Activated CD4-positive, CD25-positive, alpha-beta regulatory T cell treated with anti-CD3 and anti-CD28 coated beads, Interleukin-2, amount 50 U/mL, for 24 hours (primary cell): ENCODE measurements at regions not wholly inside any gene's neighbourhood (a gene's known extent, or its start where the extent isn't known, plus 50 kb on each side); places are given as distances from the start of the nearest gene placed in this dataset.

Experiments
- ATAC-seq, 2 donors: fragments of 150-1000 bp; cut with Tn5 transposase; one replicate each; pipeline ENCODE4 v1.10.0; 2021; ENCODE audit warnings: mild to moderate bottlenecking in 1 of 2, moderate library complexity in 1 of 2

DNA sequence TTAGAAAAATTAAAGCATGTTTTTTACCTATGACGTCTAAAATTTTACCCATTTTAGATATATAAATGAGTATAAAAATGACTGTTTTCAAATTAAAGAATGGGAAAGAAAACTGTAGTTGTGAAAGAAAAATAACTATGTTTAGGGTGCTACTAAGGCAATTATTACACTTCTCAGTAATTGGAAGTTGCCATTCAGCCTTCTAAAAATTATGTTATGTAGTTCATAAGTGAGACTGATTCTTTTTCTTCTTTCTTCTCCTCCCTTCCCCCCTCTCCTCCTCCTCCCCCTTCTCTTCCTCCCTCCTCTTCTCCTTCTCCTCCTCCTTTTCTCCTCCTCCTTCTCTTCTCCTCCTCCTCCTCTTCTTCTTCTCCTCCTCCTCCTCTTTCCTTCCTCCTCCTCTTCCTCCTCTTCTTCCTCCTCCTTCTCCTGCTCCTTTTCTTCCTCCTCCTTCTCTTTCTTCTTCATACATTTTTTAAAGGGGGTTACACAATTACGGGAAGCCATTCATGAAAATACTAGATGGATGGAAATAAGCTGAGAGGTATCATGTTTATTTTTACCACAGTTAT, 223.6 kb downstream of the CETN3 start:
- no peak for ATAC-seq

DNA sequence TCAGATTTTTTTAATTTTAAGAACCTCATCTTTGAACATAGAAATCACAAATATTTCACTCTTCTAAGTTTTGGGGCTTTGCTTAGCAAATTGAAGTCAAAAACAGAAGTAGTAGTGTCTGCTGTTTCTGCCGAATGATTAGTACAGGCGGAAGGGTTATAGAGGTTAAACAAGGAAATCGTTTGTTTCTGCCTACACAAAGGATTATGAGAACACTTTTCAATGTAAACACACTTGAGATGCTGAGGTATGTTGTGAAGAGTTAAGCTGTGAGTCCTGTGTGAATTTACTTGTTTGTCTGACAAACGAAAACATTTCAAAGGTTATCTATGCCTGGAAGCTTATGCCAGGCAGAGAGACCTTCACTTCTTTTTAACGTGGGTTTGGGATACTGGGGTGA, 224.8 kb downstream of the CETN3 start:
- ATAC-seq: no peak

DNA sequence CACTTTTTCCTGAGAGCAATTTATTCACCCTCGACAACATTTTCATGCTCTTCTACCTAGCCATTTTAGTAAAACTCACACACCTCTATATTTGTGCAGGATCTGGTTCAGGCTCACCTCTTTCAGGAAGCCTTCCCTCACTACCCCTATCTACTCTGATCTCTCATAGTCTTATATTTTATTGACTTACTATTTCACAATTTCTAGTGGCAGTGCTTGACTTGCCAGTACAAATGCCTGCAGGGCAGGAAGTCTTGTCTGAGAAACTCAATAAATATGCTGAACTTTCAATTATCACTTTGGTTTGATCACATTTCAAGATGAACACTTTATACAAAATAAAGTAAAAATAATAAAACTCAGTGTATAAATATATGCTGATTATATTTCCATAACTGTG, 226.8 kb downstream of the CETN3 start:
- no peak for ATAC-seq

DNA sequence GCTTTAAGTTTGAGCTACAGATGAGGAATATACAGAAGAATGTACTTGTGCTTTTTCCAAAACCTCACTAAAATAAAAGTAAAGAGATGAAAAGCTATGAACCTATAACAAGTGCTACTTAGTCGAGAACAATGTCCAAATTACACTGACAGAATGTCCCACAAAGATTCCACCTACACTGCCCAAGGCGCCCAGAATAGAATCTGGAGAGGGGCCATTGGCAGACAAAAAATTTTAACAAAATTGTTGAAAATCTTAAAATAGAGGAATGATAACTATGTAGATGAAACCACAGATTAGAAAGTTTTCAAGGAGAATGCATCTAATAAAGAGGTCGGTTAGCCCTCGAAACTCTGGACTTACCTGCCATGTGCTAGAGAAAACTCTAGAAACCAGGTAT, 235.3 kb downstream of the CETN3 start:
- ATAC-seq: no peak

DNA sequence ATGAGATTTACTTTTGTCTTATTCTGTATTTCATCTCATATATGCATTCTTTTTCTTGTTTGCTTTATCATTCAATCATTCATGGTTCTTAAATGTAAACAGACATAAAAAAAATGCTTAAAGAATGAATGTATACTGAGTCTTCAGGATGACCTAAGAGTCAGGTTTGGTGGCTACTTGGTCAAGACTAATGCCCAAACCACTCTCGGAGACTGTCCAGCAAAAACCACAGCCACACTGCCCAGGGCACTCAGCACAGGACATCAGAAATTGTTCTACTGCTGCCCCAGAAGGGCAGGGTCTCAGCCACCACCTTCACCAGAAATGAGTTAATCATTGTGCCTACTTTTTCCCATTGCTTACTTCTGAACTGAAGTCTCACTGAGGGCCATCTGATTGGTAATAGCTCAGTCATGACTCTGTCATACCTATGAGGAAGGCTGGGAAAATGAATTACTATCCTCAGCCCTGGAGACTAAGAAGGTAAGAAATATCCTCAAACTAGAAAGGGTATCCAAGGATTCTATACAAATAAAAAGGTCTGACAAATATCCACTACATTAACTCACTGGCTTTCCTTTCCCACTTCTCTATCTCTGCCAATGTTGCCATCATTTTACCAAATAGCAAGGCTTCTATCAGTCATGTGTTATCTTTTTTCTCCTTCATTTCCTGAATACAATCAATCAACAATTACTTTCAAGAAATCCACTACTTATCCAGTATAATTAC, 236.1 kb downstream of the CETN3 start:
- no peak for ATAC-seq

DNA sequence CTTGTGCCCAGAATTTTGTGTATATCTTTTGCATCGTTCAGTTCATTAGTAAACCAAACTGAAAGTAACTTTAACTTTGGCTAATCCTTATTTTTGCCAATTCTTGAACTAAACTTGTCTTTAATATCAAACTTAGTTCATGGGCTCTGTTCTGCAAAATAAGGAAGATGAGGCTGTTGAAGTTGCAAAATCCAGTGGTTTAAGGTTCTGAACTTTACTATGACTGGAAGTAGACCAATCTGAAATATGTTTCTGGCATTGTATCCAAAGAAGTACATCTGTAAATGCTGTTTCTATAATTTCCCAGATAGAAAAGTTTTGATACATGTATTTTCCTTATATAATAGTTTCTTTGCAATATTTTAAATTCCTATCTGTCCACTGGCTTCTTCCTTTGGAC, 238.1 kb downstream of the CETN3 start:
- no peak for ATAC-seq

DNA sequence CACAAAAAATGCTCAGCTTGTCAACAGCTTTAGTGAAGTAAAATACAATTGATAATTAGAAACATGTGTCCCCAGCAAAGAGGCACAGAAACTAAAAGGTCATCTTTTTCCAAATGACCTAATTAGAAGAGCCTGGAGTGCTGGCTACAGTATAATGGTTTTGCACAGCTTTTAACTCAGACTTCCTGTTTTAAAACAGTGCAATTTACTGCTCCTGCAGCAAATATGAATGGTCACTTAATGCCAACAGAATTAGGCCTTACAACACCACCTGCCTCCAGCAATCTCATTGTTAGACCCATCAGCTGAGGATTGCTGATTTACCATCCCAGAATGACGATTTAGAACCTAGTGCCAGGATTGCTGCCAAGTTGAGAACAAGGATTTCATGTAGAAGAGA, 239.3 kb downstream of the CETN3 start:
- ATAC-seq: no peak

DNA sequence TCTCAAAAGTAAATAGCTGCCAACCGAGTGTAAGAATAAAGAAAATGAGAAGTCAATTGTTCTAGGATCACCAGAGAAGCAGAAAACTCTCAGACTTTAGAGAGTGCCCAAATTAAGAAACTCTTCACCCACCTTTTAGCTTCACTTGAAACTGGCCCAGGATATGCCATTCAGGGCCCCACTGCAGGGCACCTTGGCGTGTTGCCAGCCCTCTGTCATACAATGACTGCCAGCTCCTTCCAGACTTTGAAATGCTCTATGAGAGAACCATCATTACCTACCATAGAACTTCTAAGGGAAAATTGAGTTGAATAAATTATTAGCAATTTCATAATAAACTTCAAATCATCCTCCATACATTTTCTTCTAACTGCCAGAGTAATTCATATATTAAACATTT, 240.5 kb downstream of the CETN3 start:
- ATAC-seq: no peak

DNA sequence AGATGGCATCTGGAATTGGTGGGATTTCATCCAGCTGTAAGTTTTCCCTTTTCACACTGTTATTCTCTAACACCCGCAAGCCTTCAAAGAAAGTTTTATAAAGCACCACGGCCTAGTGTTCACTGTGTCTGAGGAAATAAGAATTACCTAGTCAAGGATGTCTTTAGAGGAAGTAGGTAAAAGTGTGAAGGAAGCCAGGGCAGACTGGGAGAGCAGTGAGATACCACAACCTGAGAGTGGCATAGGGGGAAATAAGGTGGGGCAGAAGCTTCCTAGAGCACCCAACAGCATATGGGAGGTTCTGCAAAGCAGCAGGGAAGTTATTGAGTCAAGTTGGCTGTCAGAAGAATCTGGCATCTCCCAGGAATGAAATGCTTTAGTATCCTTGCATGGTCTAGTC, 241.2 kb downstream of the CETN3 start:
- no peak for ATAC-seq

DNA sequence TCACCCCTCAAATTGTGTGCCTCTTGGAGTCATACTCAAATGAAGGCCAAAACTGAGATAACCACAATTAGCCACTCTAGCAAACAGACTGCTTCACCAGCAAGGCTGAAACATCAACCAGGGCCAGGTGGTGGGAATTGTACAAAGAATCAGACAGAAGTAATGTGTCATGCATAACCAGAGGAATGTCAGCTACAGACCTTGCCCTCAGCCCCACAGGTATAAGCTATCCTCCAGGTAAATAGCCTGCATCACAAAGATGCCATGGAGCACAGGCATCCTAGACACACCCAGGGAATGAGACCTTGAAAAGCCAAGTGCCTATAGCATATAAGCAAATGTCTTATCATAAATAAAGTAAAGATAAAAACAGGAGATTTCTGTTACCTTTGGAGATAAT, 242.7 kb downstream of the CETN3 start:
- ATAC-seq: no peak

DNA sequence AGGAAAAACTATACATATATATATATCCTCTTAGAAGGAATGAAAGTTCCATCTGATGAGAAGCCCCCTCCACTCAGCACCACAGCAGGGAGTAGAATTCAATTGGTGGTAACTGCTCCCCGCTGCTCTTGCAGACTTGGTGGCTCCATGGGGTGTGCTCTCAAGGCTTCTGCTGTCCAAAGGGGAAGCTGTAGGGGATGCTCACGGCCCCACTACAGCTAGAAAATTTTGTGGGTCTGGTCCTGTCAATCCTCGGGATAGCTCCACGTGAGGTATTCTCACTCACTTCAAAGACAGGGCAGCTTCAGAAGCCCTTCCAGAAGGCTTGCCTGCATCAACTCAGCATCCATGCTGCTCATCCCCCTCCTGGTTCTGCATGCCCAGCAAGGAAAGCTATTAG, 247.2 kb downstream of the CETN3 start:
- no peak for ATAC-seq

DNA sequence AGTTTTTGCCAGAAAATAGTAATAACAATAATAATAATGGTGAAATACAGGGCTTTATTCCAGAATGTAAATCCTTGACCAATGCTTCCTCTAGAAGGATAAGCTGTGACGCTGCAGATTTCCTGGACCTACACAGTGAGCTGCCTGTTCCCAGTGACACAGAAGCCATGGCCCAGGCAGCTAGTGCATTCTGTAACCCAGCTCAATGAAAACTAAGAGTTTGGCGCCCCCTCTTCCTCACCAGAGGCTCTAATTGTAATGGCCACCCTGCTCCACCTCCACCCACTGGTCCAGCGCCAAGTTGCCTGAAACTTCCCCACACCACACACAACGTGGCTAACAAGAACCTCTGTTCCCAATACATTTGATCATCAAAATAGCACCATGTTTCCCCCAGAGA, 248.1 kb downstream of the CETN3 start:
- no peak for ATAC-seq

DNA sequence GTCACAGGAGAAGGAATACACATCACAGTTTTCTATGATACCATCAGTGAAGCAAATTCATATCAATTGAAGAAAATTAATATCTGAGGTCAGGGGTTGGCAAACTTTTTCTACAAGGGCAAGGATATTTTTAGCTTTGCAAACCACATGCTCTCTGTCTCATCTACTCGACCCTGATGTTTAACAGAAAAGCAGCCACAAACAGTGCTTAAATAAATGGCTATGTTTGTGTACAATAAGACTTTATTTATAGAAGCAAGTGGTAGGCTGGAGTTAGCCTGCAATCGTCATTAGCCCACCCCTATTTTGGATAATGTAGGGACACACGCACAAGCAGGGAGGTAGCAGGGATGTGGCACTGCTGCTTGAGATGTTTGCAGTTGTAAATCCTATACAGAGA, 251.4 kb downstream of the CETN3 start:
- ATAC-seq: no peak

DNA sequence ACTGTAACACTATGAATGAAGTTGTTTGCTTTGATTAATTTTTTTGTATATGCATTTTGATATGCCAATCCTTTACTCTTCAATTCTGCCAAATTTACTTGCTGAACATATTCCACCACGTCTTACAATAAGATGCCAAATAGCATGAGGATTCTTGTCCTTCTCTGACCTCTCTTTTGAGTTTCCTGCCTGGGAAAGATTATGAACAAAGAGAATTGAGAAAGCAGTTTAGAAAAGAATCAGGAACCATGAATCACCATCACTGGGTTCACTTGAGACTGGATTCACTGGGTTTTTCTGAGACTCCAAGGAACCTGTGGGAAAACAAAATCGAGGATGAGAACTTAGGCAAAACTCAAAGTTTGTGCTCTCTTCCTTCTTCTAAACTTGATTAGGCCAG, 256.5 kb downstream of the CETN3 start:
- ATAC-seq: no peak

DNA sequence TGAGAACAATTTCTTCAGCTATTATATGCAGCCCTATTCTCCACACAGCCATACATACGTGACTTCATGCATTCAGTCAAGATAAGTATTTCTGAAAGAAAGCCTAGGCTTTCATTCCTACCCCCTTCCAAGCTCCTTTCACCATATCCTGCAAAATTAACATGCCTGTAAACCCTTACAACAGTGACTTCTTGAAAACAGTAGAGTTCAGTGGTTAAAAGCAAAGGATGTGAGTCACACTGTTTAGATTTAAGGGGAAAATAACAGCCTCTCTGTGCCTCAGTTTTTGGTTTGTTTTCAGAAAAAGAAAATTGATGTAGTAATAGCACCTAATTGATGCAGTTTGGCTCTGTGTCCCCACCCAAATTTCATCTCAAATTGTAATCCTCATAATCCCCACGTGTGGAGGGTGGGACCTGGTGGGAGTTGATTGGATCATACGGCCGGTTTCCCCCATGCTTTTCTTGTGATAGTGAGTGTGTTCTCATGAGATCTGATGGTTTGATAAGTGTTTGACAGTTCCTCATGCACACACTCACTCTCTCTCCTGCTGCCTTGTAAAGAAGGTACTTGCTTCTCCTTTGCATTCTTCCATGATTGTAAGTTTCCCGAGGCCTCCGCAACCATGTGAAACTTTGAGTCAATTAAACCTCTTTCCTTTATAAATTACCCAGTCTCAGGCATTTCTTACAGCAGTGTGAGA, 264.8 kb downstream of the CETN3 start:
- no peak for ATAC-seq

DNA sequence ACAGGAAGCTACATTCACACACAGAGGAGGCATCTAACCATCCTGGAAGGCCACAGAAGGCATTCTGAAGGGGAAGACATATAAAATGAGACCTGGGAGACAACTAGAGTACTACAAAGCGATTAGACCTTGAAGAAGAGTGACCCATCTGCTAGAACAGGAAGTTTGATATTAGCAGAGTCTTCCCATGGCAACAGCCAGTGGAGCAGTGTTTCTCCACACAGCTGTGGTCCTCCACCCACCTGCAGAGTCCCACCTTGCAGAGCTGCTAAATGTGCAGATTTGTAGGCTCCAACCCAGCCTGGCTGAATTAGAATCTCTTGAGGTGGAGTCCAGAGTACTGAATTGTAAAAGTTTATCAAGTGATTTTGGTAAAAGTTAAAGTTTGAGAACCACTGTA, 267.0 kb downstream of the CETN3 start:
- no peak for ATAC-seq

DNA sequence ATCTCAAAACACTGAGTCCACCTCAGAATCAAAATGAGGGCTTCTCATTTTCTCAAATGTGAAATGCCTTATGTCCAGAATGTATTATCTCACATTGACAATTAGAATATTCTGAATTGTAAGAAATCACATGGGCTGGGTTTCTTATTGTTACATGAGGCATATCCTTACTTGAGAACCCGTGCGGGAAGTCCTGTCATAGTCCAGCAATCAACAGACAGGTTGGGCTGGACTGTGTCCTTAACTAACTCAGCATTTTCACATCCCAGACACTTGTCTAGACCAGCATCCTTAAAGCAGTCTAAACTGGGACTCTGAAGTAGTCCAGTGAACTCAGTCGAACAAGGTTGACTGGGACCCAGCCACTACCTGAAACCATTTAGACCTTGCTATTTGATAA, 267.6 kb downstream of the CETN3 start:
- ATAC-seq: no peak

DNA sequence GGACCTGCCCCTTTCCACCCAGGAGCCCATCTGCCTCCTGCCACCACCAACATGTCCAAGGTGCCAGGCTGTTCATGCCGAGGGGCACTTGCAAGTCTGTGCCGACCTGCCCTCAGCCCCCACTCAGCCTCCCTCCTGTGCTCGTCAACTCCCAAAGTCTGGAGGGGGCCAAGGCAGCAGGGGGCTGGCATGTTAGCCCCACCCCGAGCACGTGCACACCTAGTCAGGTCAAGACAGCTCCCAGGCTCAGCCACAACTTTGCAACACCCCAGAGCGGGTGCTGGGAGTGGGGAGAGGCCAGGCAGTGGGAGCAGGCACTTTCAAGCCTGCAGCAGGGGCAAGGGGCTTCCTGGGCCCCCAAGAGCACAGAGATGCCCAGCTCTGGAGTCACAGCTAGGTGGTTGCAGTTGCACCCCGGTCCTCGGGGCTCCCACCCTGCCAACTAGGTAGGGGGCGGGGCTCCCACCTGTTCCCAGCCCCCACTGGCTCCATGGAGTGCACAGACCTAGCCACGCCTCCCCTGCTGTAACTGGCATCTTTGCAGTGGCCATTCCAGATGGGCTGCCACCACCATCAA, 272.5 kb downstream of the CETN3 start:
- ATAC-seq: no peak

DNA sequence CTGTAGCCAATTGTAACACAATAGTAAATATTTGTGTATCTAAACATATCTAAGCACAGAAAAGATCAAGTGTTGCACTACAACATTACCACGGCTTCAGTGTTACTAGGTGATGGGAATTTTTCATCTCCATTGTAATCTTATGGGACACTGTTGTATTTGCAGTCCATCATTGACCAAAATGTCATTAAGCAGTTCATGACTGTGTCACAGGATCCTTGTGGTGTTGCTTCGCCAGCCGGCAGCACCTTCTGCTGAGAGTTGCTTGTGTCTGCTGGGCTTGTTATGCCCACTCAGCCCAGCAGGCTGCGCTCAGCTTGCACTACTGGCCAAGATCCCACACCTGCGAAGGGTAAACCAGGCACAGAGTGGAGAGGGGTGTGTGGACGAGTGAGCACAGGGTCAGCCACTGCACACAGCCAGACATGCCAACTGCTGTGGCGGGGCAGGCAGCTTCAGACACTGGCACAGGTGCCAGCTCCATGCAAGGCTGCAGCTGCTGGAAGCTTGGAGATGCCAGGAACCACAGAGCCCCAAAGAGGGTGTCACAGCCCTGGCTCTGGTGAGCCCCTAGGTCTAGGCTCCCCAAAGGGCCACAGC, 273.7 kb downstream of the CETN3 start:
- no peak for ATAC-seq

DNA sequence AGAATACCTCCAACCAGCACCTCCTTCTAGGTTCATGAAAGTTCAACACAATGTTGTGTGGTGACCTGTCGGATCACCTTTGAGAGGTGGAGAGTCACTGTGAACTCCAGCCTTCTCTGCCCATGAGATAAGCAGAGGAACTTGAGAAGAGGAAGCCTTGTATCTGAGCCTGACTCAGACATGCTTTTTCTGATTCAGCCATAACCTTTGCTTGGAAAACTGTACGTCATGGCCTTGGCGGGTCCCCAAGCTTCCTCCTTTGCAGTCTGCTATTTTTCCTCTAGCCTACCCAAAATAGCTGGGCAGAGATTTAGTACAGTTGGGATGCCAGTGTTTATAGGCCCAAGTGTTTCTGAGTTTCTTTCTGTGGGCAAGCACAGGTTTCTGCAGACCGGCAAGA, 274.7 kb downstream of the CETN3 start:
- ATAC-seq: no peak

DNA sequence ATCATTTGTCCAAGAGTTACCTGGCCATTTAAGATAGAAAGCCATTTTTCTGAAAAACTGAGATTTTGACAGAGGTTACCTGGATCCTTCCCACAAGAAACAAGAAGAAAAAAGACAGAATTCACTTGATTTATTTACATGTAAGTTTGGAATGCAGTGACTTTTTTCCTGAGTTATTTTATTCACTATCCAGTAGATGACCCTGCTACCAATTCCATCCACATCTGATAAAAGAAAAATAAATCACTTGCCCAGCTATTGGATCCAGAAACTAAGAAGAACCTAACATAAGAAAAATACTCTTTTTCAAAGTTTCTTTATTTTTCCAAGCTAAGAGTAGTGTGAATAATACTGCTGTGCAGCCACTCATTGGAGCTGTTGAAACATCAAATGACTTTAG, 275.2 kb downstream of the CETN3 start:
- no peak for ATAC-seq

DNA sequence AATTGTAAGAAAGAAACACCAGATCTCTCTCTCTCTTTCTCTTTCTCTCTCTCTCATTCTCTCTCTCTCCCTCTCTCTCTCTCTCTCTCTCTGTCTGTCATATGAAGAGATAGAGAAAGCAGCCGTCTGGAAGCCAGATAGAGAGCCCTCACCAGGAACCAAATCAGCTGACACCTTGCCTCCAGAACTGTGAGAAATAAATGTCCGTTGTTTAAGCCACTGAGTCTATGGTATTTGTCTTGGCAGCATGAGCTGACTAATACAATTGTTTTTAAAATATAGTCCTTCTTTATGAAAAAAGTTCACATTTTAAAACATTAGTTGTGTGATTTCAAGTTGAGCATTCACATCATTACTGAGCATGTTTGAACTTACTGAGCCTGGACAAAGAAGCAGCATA, 275.6 kb downstream of the CETN3 start:
- ATAC-seq: no peak

DNA sequence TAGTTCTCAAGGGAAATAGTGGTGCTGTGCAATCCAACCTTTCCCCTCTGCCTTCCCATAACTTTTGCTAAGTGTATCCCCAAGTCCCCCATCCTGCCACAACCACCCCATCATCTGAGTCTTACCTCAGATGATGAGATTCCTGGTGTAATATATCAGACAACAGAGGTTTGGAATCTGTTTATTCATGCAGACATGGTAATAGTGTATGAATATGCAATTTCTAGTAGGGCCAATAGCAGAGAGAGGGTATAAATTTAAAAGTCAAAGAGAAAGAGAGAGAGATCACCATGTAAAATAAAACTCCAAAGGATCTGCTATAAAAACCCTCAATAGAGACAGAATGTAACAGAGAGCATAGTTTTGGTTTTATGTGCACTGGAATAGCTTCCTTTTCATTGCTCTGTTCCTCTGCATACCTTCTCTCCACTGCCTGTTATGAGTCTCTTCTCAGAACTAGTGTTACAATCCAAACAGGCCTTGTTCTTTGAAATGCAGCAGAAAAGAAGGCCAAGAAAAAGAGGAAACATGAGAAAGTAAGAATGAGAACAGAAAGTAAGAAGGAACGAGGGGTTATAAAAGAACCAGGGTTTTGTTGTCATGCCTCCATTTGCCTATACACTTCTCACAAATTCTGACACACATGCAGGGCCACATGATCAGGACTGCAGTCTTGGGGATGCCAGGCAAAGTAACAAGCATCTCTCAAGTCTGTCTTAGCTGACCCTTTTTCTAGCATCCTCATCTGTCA, 278.0 kb downstream of the CETN3 start:
- ATAC-seq: no peak
